Eye (tissue), 1 donor: ENCODE measurements at regions not wholly inside any gene's neighbourhood (a gene's known extent, or its start where the extent isn't known, plus 50 kb on each side); places are given as distances from the start of the nearest gene placed in this dataset.
"Not testable (repeated sequence)": the region's sequence is repeated elsewhere in the genome, so short reads cannot be mapped to it uniquely, and the experiment has no call there.

ENCODE experiments used
- DNase-seq: peaks from one replicate; pipeline ENCODE4 v3.0.0-alpha.2; 2015

- no peak for DNase-seq
Measured at GRCh38 chr3:22720596-22720995, 482.5 kb upstream of the UBE2E2 start.

- no peak for DNase-seq
Measured at GRCh38 chr3:22724420-22724819, 478.7 kb upstream of the UBE2E2 start.

GRCh38 chr3:22728406-22728805, 474.7 kb upstream of the UBE2E2 start:
- DNase-seq = no peak

DNA sequence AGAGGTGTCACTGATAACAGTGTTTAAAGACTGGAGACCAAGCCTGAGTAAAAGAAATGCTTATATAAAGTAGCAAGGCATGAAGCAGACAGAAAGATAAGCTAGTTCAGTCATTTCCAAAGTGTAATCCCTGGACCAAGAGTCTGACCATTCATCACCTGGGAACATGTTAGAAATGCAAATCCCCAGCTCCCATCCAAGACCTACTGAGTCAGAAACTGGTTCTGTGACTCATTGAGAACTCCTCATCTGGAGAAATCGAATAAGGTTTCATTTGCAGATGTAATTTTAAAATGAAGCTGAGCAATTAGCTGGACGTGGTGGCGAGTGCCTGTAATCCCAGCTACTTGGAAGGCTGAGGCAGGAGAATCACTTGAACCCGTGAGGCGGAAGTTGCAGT, 473.9 kb upstream of the UBE2E2 start:
- no peak for DNase-seq

DNA sequence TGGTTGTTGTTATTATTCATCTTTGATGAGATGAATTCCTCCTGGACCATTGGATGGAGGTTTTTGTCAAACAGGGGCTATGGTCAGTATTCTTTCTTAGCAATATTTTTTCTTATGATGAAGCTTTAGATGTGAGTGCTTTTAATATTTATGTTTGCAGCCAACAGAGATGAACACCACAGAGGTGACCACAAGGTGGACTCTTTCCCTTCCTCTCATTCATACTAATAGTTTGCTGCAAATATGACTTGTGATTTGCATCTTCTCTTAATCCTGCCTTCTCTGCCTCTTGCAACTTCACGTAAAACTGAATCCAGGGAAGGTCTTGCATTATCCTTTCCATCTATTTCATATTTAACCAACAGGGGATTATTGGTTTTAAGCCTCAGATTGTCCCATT, 473.1 kb upstream of the UBE2E2 start:
- DNase-seq = peak; percentile 15

GRCh38 chr3:22730701-22731100, 472.4 kb upstream of the UBE2E2 start:
- DNase-seq = no peak

DNA sequence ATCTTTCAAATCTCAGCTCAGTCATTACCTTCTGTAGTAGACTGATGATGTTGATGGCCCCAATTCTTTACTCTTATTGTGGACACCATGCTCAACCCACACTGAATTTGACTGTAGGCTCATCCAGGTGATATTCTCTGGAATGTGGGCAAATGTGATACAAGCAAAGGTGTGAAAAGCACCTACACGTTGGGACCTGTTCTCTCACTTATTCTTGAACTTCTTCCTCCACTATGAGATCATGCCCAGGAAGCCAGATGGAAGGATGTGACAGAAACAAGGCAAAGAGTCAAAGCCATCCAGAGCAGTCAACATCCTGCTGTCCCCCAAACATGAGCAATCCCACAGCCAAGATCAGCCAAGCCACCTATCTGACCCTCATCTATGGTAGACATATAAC, 471.2 kb upstream of the UBE2E2 start:
- no peak for DNase-seq

- DNase-seq = no peak
Measured at GRCh38 chr3:22732641-22733040, 470.5 kb upstream of the UBE2E2 start.

DNA sequence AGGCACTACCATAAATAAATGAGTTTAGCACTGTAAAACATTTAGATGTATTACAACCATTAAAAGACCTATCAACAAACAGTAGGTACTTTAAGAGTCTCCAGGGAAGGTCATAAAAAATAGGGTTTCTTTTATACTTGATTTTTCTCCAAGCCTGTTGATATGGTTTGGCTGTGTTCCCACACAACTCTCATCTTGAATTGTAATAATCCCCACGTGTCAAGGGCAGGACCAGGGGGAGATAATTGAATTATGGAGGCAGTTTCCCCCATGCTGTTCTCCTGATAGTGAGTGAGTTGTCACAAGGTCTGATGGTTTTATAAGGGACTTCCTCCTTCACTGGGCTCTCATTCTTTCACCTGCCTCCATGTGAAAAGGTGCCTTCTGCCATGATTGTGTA, 468.9 kb upstream of the UBE2E2 start:
- no peak for DNase-seq

DNA sequence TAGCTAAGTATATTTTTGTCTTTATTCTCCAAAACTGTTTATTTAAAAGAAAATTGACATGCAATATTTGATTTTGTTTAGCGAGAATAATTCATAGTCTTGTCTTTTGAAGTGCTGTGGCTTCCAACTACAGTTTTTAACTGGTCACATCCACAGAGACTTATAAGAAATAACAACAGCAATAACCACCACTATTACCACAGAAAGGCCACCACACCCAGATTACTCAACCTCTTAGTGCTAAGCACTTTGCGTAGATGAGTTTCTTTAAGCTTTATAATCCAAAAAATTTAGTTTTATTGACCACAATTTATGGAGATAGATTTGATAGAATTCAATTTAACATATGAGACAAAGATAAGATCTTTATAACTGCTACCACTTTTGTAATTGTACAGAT, 468.4 kb upstream of the UBE2E2 start:
- no peak for DNase-seq

DNA sequence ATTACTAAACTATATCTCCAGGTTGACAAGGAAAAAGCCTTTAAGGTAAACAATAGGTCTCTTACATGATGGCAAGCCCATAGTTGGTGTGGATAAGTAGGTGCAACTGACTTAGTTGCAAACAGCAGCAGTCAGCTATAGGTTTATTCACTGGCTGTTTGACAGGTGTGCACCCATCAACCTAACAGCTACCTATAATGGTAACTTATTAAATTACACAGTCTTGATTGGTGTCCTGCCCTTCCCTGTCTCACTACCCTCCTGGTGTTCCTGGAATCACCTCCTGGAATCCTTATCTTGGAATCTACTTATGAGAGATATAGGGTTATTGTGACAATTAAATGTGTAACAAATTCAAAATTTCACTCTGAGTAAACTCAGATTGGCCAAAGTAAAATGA, 467.8 kb upstream of the UBE2E2 start:
- no peak for DNase-seq

DNA sequence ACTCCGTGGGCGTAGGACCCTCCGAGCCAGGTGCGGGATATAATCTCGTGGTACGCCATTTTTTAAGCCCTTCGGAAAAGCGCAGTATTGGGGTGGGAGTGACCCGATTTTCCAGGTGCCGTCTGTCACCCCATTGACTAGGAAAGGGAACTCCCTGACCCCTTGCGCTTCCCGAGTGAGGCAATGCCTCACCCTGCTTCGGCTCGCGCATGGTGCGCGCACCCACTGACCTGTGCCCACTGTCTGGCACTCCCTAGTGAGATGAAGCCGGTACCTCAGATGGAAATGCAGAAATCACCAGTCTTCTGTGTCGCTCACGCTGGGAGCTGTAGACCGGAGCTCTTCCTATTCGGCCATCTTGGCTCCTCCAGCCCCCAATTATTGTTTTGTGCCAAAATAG, 459.7 kb upstream of the UBE2E2 start:
- DNase-seq = not testable (repeated sequence)

DNA sequence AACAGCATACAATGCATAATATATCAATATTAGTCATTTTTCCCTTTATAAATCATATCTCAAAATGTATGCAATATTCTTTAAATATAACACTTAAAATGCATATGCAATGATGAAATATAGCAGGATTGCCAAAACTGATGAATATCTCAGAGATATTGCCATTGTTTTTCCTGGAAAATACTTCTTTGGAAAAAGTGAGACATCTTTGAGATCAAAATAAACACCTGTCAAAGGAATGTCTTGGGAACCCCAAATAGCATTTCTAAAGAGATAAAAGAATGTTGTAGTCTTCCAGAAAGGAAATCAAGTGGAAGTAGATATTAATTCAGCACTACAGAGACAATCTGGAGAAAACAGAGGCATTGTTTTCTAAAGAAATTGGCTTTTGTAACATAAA, 457.8 kb upstream of the UBE2E2 start:
- no peak for DNase-seq

DNA sequence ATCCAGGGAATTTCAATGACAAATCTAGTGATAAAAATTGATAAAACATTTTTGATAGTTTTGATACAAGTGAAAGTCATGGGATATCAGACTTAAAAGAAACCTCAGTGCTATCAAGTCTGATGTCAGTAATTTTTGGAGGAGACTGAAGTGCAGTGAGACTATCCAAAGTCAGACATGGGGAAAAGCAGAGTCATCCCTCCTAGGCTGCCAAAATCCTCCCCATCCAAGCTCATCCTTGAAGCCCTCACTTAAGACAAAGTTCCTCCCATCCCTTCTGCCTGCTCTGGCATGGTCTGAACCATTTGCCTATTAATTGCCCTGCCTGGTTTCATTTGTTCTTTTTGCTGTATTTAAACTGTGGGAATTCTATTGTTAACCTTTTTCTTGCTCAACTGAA, 456.9 kb upstream of the UBE2E2 start:
- no peak for DNase-seq

- no peak for DNase-seq
Measured at GRCh38 chr3:22748453-22749045, 454.6 kb upstream of the UBE2E2 start.

GRCh38 chr3:22759636-22760310, 443.4 kb upstream of the UBE2E2 start:
- no peak for DNase-seq

DNA sequence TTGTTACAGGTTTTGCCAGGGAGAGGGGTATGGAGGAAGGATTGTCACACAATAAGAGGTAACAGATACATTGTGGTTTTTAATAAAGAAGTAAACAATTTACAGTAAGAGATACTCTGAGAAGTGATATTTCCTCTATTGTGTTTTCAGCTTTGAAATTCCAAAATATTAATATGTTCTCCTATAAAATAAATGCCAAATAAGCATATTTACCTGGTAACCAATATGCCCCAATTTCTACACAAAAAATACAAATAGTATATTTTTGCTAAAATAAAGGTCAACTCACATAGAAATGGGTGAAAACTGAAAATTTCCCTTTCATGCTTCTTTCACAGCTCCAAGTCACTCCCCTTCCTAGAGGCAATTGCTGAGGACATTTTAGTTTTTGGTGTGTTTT, 437.4 kb upstream of the UBE2E2 start:
- DNase-seq = no peak

- DNase-seq = no peak
Measured at GRCh38 chr3:22777834-22778233, 425.3 kb upstream of the UBE2E2 start.

GRCh38 chr3:22779737-22780136, 423.4 kb upstream of the UBE2E2 start:
- DNase-seq = no peak

- no peak for DNase-seq
Measured at GRCh38 chr3:22792533-22792932, 410.6 kb upstream of the UBE2E2 start.

DNA sequence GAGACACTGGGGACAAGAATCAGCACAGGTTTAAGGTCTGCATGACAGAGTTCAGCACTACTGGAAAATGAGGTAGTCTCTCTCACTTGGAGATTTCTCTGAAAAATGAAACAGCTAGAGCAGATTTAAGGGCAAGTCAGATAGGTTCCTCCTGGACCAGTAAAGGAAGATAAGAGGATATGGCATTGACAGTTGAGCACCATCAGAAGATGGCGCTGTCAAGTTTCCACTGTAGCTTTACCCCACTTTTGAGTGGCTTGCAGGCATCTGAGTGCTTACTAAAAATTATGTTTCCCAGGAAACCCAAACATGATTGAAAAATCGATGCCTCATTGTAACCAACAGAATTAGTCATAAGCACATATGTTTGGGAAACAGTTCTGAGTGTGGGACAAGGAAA, 407.2 kb upstream of the UBE2E2 start:
- DNase-seq = no peak

DNA sequence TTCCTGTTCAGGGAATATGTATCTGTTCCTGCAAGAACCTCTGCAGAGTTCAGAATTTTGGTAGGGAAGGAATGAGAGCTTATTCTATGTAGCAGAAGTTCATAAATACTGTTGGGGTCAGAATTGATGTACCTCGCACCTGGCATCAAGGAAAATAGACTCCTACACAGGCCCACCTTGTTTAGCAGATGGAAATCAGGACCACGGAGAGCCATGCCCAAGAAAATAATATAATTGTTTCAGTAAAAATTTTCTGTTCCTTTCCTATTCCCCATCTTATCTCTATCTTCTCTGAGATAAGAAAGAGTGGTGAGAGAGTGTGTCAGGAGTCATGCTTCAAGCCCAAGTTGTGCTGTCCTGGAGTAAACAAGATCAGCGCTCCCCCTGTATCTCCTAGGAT, 404.7 kb upstream of the UBE2E2 start:
- no peak for DNase-seq

- no peak for DNase-seq
Measured at GRCh38 chr3:22819209-22819608, 383.9 kb upstream of the UBE2E2 start.

- DNase-seq = no peak
Measured at GRCh38 chr3:22835041-22835440, 368.1 kb upstream of the UBE2E2 start.

DNA sequence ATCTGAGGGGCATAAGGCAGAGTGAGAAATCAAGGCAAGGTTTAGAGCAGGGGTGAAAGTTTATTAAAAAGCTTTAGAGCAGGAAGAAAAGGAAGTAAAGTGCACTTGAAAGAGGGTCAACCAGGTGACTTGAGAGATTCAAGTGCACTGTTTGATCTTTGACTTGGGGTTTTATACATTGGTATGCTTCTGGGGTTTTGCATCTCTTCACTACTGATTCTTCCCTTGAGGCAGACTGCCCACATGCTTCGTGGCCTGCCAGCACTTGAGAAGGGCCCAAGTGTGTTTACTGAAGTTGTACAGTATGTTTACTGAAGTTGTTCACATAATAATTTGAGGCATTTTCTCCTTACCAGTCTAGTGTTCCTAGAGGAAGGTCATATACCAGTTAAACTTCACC, 367.0 kb upstream of the UBE2E2 start:
- DNase-seq = no peak
